Neural crest cell (in vitro differentiated cells): ENCODE measurements at regions not wholly inside any gene's neighbourhood (a gene's known extent, or its start where the extent isn't known, plus 50 kb on each side); places are given as distances from the start of the nearest gene placed in this dataset.

ENCODE experiments used
- DNase-seq: peaks from one replicate; pipeline ENCODE4 v3.0.0; 2021; ENCODE audit warnings: low read depth, mixed read lengths, low spot score
- H3K27ac Mint-ChIP-seq: one replicate; pipeline ENCODE4 v1.8.0; 2021; ENCODE audit warnings: mild to moderate bottlenecking, mixed read lengths; ENCODE audit not compliant: unreplicated experiment
- H3K27me3 Mint-ChIP-seq: 2 replicates; pipeline ENCODE4 v1.8.0; 2021; ENCODE audit warnings: low read depth, mild to moderate bottlenecking, mixed read lengths
- H3K36me3 Mint-ChIP-seq: 2 replicates; pipeline ENCODE4 v1.8.0; 2021; ENCODE audit warnings: low read depth, mild to moderate bottlenecking, mixed read lengths
- H3K4me1 Mint-ChIP-seq: 2 replicates; pipeline ENCODE4 v1.8.0; 2021; ENCODE audit warnings: mixed read lengths
- H3K4me3 Mint-ChIP-seq: one replicate; pipeline ENCODE4 v1.8.0; 2021; ENCODE audit warnings: mild to moderate bottlenecking, mixed read lengths
- H3K9me3 Mint-ChIP-seq: 2 replicates; pipeline ENCODE4 v1.8.0; 2021; ENCODE audit warnings: mixed read lengths
- TF ChIP-seq, protein P1 (sequence below): fragments of 200-600 bp; sonication (generic); conservative IDR thresholded peaks from 2 replicates; pipeline ENCODE4 v1.5.0; 2021; ENCODE audit warnings: antibody characterized with exemption, mild to moderate bottlenecking

- no peak for DNase-seq
- TF ChIP-seq, protein P1, sequence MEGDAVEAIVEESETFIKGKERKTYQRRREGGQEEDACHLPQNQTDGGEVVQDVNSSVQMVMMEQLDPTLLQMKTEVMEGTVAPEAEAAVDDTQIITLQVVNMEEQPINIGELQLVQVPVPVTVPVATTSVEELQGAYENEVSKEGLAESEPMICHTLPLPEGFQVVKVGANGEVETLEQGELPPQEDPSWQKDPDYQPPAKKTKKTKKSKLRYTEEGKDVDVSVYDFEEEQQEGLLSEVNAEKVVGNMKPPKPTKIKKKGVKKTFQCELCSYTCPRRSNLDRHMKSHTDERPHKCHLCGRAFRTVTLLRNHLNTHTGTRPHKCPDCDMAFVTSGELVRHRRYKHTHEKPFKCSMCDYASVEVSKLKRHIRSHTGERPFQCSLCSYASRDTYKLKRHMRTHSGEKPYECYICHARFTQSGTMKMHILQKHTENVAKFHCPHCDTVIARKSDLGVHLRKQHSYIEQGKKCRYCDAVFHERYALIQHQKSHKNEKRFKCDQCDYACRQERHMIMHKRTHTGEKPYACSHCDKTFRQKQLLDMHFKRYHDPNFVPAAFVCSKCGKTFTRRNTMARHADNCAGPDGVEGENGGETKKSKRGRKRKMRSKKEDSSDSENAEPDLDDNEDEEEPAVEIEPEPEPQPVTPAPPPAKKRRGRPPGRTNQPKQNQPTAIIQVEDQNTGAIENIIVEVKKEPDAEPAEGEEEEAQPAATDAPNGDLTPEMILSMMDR, result no peak
- H3K4me1 Mint-ChIP-seq, result peaks cover 23% of the 10 kb centered on the region
- no peak overlapping the region for H3K4me3 Mint-ChIP-seq
- H3K36me3 Mint-ChIP-seq, result no peaks in the 10 kb centered on the region
- peaks cover 3% of the 10 kb centered on the region for H3K9me3 Mint-ChIP-seq
- no peak overlapping the region for H3K27ac Mint-ChIP-seq
- no peaks in the 10 kb centered on the region for H3K27me3 Mint-ChIP-seq
Measured at GRCh38 chr1:5497503-5497902, 494.7 kb downstream of the NPHP4 start.

GRCh38 chr1:5495596-5496410, 496.4 kb downstream of the NPHP4 start:
- TF ChIP-seq, protein P1, result no peak
- no peak overlapping the region for H3K4me3 Mint-ChIP-seq
- H3K27me3 Mint-ChIP-seq, result no peaks in the 10 kb centered on the region
- peaks cover 23% of the 10 kb centered on the region for H3K4me1 Mint-ChIP-seq
- H3K9me3 Mint-ChIP-seq, result peaks cover 3% of the 10 kb centered on the region
- no peaks in the 10 kb centered on the region for H3K36me3 Mint-ChIP-seq
- no peak overlapping the region for H3K27ac Mint-ChIP-seq
- DNase-seq, result no peak

- DNase-seq, result no peak
- H3K4me1 Mint-ChIP-seq, result peaks cover 23% of the 10 kb centered on the region
- H3K9me3 Mint-ChIP-seq, result peaks cover 3% of the 10 kb centered on the region
- TF ChIP-seq, protein P1, result no peak
- no peak overlapping the region for H3K27ac Mint-ChIP-seq
- no peak overlapping the region for H3K4me3 Mint-ChIP-seq
- H3K36me3 Mint-ChIP-seq, result no peaks in the 10 kb centered on the region
- H3K27me3 Mint-ChIP-seq, result no peaks in the 10 kb centered on the region
Measured at GRCh38 chr1:5494518-5494917, 497.7 kb downstream of the NPHP4 start.

GRCh38 chr1:5493851-5494311, 498.3 kb downstream of the NPHP4 start:
- TF ChIP-seq, protein P1, result no peak
- DNase-seq, result no peak
- H3K9me3 Mint-ChIP-seq, result peaks cover 3% of the 10 kb centered on the region
- H3K27me3 Mint-ChIP-seq, result no peaks in the 10 kb centered on the region
- peak overlapping the region; percentile 4 for H3K4me3 Mint-ChIP-seq
- peak overlapping the region; percentile 28 for H3K27ac Mint-ChIP-seq
- no peaks in the 10 kb centered on the region for H3K36me3 Mint-ChIP-seq
- peaks cover 23% of the 10 kb centered on the region for H3K4me1 Mint-ChIP-seq

DNA sequence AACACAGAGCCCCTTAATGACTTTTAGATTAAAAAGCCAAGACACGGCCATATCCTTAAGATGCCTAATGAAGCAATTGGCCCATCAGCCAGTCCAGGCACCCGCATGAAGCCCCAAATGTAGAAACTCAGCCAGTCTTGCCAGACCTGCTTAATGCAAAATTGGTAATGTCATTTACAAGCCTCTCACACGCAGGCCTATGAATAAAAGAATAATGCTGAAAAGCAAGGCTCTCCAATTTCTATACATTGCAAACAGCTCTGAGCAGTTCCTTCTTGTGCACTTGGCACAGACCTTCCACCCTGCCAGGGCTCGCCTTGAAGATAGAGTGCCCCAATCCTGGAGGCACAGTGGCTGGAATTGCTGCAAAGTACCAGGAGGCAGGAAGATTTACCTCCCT, 498.9 kb downstream of the NPHP4 start:
- DNase-seq, result no peak
- TF ChIP-seq, protein P1, result no peak
- H3K36me3 Mint-ChIP-seq, result no peaks in the 10 kb centered on the region
- no peaks in the 10 kb centered on the region for H3K27me3 Mint-ChIP-seq
- H3K4me3 Mint-ChIP-seq, result no peak overlapping the region
- peaks cover 23% of the 10 kb centered on the region for H3K4me1 Mint-ChIP-seq
- peak overlapping the region; percentile 60 for H3K27ac Mint-ChIP-seq
- peaks cover 3% of the 10 kb centered on the region for H3K9me3 Mint-ChIP-seq
